GM12875 (cell line): ENCODE measurements at regions not wholly inside any gene's neighbourhood (a gene's known extent, or its start where the extent isn't known, plus 50 kb on each side); places are given as distances from the start of the nearest gene placed in this dataset.

Experiments used
- H3K4me3 ChIP-seq: one replicate; pipeline ENCODE4 v1.5.1; 2011; ENCODE audit warnings: low read depth, low read length, control low read depth
- CTCF ChIP-seq: IDR thresholded peaks from 2 replicates; pipeline ENCODE4 v1.5.1; 2011; ENCODE audit warnings: low read depth, mild to moderate bottlenecking, control low read depth, inconsistent platforms, low read length, moderate library complexity, borderline replicate concordance; ENCODE audit not compliant: insufficient read depth

- TF ChIP-seq CTCF, result no peak
Measured at GRCh38 chr1:99516141-99516540, 129.8 kb upstream of the PALMD start.

GRCh38 chr1:99520121-99520520 lies 125.8 kb upstream of the PALMD start:
- TF ChIP-seq CTCF, result no peak
- H3K4me3 ChIP-seq, result no peak overlapping the region

More at GRCh38 chr1:99516141-99516540, 129.8 kb upstream of the PALMD start:
- H3K4me3 ChIP-seq, result no peak overlapping the region

GRCh38 chr1:99525331-99525730 lies 120.6 kb upstream of the PALMD start:
- H3K4me3 ChIP-seq, result no peak overlapping the region
- TF ChIP-seq CTCF, result no peak

DNA sequence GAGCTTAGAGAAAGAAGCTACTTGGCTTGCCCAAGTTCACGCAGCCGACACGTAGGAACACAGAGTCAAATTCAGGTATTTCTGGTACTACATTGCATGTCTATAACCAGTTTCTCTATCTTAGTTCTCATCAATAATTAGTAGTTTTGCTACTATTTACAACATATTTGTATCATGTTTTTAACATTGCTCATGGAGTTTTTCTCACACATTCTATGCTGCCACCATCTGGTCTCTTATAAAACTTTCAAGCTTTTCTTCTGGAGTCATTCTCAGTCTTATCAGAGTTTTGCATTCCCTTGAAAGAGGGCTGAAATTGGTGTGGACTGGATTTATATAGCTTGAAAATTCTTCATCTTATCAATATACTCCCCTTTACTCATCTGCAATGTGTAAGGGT lies 118.8 kb upstream of the PALMD start:
- H3K4me3 ChIP-seq, result no peak overlapping the region
- TF ChIP-seq CTCF, result no peak

- no peak for TF ChIP-seq CTCF
- no peak overlapping the region for H3K4me3 ChIP-seq
Measured at GRCh38 chr1:99527545-99527944, 118.4 kb upstream of the PALMD start.

DNA sequence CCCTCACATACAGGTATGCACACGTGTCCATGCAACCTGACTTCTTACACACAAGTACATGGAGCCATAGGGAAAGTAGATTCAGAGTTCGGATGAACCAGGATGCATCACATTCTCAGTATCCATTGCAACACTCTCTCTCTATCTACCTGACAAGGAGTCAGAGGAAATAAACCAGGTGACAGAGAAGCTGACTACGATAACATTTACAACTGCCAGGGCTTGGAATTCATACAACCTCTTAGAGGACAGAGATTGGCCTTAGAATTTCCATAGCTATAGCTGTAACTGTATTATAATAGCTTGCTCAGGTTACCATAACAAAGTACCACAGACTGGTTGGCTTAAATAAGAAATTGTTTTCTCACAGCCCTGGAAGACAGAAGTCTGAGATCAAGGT lies 116.9 kb upstream of the PALMD start:
- H3K4me3 ChIP-seq, result no peak overlapping the region
- TF ChIP-seq CTCF, result no peak

DNA sequence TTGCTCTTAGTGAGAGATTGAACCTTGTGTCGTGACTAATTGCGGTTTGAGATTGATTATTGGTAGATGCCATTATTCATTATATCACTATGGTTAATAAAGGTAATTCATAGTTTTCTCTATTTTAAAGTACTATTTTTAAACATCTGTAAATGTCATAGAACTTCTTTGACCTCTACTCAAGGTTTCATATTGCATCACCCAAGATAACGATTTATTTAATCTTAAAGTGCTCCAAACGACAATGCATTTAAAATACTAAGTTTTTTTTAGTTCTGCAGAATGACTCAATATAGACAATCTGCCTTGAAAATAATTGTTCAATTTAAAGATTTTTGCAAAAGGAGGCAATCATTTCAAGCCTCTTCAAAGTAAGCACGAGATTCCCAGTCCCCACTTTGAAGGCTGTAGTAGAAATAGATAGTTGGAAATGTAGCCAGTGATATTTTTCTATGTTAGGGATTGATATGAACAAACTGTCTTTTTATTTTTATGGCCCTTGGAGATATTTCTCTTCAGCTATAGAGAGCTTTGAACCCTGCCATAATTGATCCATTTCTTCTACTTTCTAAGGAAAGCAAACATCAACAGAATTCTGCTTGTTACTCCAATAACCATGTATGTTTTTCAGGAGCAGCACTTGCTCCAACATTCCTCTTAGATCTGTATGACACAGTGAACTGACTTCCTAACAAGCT lies 114.2 kb upstream of the PALMD start:
- TF ChIP-seq CTCF, result no peak
- no peak overlapping the region for H3K4me3 ChIP-seq
